ENCODE measurements at regions not wholly inside any gene's neighbourhood (a gene's known extent, or its start where the extent isn't known, plus 50 kb on each side); places are given as distances from the start of the nearest gene placed in this dataset.
A peak's percentile ranks its signal among the peaks of the same experiment; 100 is the strongest.

DNA sequence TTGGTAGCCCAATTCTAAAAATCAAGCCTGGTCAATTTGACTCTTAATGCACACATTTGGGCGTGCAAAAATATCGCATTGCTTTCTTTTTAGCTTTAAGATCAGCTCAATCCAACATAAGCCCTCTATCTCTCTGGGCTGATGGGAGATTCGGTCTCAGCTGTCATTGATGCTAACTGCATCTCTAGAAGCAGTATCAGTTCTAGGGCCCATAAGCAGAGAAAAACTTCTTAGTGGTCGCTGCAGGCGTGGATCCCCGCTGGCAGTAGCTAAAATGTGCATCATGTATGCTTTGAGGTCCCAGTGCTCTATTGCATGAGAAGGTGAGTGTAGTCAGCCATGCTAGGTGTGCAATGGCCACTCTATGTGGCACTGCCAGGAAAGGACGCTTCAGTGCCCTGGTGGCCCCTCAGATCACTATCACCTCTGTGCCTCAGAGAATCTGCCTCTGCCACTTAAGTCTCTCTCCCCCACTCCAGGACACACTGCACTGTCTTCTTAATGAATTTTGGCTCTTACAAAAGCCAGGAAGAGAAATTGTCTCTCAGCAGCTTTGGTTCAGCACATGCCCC lies 79.7 kb upstream of the GADD45A start:
- no peak overlapping the region for H3K27ac ChIP-seq
- H3K4me3 ChIP-seq (ENCODE audit: low read depth, low read length), result peak overlapping the region; percentile 27
- TF ChIP-seq CTCF (IDR thresholded peaks at IDR 0.05; ENCODE audit: low read depth, low read length), result no peak
- H3K27me3 ChIP-seq (ENCODE audit: insufficient read depth, low read depth, severe bottlenecking), result no peaks in the 10 kb centered on the region
- no peaks in the 10 kb centered on the region for H3K36me3 ChIP-seq
- H3K9me3 ChIP-seq (ENCODE audit: severe bottlenecking), result no peaks in the 10 kb centered on the region
- no peak for DNase-seq

GRCh38 chr1:67607286-67607685 lies 77.7 kb upstream of the GADD45A start:
- no peaks in the 10 kb centered on the region for H3K9me3 ChIP-seq (ENCODE audit: severe bottlenecking)
- H3K36me3 ChIP-seq, result no peaks in the 10 kb centered on the region
- DNase-seq, result no peak
- TF ChIP-seq CTCF (IDR thresholded peaks at IDR 0.05; ENCODE audit: low read depth, low read length), result no peak
- no peak overlapping the region for H3K27ac ChIP-seq
- H3K4me3 ChIP-seq (ENCODE audit: low read depth, low read length), result no peak overlapping the region
- H3K27me3 ChIP-seq (ENCODE audit: insufficient read depth, low read depth, severe bottlenecking), result no peaks in the 10 kb centered on the region

GRCh38 chr1:67607699-67608098 lies 77.3 kb upstream of the GADD45A start:
- no peak for DNase-seq
- H3K27ac ChIP-seq, result no peak overlapping the region
- TF ChIP-seq CTCF (IDR thresholded peaks at IDR 0.05; ENCODE audit: low read depth, low read length), result no peak

DNA sequence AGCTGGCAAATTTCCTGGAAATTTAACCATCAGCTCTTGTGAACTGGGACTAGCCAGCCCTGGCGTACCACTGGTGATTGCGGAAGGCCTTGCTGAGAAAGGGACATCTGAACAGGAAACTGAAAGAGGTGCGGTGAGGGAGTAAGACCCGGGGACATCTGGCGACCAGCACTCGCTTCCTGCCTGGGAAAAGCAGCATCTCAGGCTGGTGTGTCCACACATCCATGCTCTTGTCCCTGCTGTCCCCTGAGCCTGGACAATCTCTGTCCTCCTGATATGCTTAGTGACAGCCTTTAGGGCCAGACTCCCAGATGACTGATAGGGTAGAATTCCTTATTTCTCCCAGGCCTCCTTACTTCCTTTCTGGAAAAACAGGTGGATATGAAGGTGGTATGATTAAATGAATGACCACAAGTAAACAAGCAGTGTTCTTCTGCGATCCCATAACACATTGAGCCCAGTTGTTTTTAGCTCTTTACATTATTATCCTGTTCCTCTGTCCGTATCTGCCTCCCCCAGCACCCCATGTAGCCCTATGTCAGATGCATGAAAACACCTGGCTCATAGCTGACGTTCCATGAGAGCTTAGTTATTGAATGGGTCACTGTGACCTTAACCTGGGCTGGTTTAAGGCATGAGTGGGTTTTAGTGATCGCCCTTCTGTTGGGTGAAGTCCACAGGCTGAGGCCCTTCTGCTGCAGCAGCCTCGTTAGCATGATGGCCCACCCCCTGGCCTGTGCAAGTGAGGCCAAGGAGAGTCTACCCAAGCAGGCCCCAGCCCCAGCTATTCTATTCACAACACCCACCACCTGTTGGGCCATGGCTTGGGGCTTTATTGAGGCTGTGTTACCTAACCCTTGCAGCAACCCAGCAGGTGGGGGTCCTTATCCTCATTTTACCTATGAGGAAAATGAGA lies 76.1 kb upstream of the GADD45A start:
- H3K36me3 ChIP-seq, result no peaks in the 10 kb centered on the region
- TF ChIP-seq CTCF (IDR thresholded peaks at IDR 0.05; ENCODE audit: low read depth, low read length), result no peak
- peak; percentile 13 for DNase-seq
- H3K4me3 ChIP-seq (ENCODE audit: low read depth, low read length), result no peak overlapping the region
- H3K27me3 ChIP-seq (ENCODE audit: insufficient read depth, low read depth, severe bottlenecking), result no peaks in the 10 kb centered on the region
- no peak overlapping the region for H3K27ac ChIP-seq
- H3K9me3 ChIP-seq (ENCODE audit: severe bottlenecking), result no peaks in the 10 kb centered on the region

More at GRCh38 chr1:67607699-67608098, 77.3 kb upstream of the GADD45A start:
- Histone ChIP-seq H3K27me3 (ENCODE audit: insufficient read depth, low read depth, severe bottlenecking) (no peaks in the 10 kb centered on the region), H3K9me3 (ENCODE audit: severe bottlenecking) (no peaks in the 10 kb centered on the region), H3K4me3 (ENCODE audit: low read depth, low read length) (no peak overlapping the region), H3K36me3 (no peaks in the 10 kb centered on the region)

DNA sequence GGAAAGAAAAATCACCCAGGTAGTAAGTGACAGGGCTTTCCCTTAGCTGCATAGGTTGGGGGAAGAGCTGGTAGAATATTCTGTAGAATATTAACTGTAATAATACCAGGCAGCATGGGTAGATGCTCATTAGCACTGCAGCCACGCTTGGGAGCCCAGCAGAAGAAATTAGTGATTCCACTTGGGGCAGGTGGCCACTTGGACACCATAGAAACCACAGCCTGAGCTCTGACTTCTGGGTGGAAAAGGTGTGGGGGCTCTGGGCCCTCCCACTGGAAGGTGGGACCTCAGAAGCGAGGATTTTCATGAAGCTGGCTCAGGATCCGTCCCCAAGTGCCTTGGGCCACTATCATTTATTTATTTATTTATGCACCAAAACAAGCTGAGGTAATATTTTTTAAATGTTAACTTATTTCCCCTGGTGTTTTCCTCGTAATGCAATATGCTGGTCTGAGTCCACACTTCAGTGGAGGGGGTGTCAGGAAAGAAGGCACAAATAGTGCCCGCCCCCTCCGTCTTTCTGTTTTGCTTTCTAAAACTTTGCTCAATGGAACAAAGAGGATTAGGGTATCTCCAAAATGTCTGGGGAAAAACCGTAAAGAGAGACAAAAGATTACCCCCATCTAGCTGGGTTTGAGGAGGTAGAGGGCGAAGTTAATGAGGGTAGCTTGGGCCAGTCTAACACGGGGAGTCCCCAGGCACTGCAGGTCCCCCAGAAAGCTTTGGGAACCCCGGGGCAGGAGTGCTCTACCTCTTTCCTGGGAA lies 75.2 kb upstream of the GADD45A start:
- H3K9me3 ChIP-seq (ENCODE audit: severe bottlenecking), result no peaks in the 10 kb centered on the region
- no peaks in the 10 kb centered on the region for H3K36me3 ChIP-seq
- H3K4me3 ChIP-seq (ENCODE audit: low read depth, low read length), result no peak overlapping the region
- H3K27ac ChIP-seq, result no peak overlapping the region
- H3K27me3 ChIP-seq (ENCODE audit: insufficient read depth, low read depth, severe bottlenecking), result no peaks in the 10 kb centered on the region
- no peak for DNase-seq
- TF ChIP-seq CTCF (IDR thresholded peaks at IDR 0.05; ENCODE audit: low read depth, low read length), result no peak

All from WERI-Rb-1 (cell line).